Eye (tissue), 1 donor: ENCODE measurements at regions not wholly inside any gene's neighbourhood (a gene's known extent, or its start where the extent isn't known, plus 50 kb on each side); places are given as distances from the start of the nearest gene placed in this dataset.

Experiments
- DNase-seq: peaks from one replicate; pipeline ENCODE4 v3.0.0-alpha.2; 2015

DNA sequence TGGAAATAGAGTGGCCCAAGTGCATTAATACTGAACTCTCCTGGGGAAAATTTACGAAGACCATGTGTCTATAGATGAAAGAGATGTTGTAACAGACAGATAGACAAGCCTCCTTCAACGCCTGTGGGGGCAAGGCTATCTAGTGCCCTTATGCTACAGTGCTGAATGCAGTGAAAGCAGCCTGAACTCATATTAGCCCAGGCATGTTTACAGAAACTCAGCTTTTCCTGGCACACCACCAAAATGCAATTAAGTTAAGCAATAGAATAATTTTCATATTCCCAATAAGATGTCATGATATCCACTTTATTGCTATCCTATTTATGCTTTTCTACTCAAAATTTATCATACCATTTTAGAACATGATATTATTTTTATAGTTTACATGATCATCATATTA, 277.0 kb downstream of the DIRAS2 start:
- DNase-seq, result no peak

DNA sequence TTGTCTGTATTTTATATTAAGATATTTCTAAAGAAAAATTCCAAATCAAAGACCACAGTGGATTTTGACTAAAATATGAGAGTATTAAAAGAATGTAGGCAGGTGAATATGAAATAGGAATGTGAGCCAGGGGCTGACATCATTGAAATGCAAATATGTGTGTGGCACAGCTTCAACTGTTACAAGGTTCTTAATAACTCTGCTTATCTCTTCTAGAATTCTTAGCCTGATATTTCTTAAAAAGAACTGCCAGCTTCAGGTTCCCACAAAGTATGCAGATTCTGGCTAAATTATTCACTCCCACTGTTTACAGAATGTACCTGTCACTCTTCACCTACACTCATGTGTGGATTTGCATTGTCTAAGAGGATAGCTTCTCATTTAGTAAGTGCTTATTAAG, 274.4 kb downstream of the DIRAS2 start:
- no peak for DNase-seq

DNA sequence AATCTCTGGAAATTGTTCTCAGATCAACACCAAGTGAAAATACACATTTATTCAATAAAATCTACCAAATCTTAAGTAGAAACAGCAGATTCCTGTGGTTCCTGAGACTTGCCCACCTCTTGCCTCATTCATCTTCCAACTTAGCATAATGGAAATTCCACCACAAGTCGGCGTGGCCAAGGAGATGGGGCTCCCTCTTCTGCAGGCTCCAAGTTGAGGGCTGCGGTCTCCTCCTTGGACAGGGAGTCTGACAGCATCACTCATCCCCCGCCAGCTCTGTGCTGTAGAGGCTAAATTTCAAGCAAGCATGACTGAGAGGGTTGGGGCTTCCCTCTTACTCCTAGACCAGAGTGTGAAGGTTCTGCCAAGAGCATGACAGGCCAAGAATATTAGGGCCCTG, 273.7 kb downstream of the DIRAS2 start:
- no peak for DNase-seq

DNA sequence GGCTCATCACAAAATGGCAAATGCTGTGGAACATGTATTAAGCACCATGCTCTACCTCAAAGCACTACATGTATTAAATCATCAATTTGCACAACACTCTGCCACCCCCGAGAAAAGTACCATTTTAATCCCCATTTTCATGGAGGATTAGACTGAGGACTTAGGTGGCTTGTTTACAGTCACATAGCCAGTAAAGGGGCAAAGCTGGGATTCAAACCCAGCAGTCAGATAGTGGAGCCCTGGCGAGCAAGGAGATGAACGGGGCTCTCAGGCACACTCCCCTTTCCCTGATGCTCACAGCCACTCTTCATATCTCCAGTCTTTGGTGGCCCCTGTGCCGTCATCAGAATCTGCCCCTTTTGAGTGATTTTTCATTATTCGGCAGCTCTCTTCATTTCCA, 262.9 kb downstream of the DIRAS2 start:
- DNase-seq, result no peak

DNA sequence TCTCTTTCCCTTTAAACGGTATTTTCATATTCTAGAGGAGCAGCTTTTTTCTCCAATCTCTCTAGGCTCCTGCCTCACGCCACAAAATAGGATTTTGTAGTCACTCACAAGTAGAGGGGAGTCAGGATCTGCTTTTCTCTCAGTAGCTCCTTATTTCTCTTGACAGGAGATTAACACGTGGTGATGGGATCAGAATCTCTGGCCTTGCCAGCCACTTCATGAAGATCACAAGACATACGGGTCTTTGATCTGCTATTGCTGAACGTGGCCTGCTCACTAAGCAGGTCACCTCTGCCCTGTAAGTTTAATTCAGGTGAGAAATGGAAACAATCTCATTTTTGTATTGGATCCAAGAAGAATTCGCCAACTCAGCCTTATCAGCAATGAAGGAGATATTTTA, 257.5 kb downstream of the DIRAS2 start:
- no peak for DNase-seq

DNA sequence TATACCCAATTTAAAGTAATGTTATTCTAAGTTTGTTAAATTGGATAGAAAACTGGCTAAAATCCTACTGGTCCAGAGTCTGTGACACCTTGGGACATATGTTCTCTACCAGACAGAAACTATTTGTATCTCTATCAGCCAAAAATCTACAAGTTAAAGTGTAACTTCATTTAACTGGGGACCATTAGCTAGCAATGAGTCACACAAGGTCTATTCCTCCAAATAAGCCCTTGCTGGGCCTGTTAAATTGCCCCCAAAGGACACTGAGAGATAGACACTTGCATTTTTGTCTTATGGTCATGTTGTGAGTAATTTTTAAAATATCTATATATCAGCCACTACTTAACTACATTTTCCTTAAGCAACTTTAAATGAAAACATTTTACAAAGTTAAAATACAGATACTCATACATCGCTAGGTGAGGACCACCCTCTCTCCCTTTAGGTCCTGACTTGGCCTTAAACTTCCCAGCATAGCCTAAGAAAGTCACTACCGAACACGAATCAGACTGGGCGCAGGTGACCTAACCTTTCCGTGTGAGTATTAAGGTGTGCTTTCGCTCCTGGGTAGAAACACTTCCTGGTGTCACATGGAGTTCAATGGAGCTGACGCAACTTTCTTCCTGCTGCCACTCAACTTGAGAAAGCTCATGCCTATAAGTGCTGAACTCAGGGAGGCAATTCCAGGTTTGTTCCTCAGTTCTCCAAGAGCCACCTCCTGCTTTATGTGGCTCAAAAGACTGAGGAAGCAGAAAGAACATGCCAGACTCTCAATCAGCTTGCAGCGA, 249.1 kb downstream of the DIRAS2 start:
- DNase-seq, result no peak

DNA sequence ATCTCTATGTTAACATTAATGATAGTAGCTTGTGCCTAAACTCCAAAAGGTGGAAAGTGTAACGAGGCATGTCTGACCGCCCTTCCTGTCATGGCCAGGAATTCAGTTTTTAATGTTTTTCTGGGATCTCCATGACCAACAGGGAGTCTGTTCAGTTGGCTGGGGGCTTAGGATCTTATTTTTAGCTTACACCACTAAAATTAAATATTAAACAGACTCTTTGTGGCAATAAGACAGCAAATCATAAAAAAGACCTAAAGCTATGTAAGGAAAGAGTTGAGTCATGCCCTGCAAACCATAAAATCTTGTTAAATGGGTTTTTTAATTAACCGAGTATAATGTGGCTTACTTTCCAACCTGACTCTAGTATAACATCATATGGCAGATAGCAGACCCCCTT, 247.8 kb downstream of the DIRAS2 start:
- DNase-seq, result no peak

DNA sequence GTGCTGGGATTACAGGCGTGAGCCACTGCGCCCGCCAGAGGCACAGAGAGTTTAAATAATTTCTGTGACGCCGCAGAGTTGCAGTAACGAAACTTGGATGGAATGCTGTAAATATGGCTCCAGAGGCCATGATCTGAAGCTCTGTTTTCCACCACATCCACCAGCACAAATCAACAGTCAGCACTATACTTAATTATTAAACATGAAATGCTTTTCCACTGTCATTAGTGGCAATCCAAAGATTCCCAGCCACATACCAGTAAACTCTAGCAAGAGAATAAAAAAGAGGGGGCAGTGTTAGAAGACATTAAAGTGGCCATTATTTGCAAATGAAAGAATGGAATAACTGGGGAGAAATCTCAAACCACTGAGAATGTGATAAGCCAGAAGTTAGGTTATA, 242.5 kb downstream of the DIRAS2 start:
- DNase-seq, result no peak

DNA sequence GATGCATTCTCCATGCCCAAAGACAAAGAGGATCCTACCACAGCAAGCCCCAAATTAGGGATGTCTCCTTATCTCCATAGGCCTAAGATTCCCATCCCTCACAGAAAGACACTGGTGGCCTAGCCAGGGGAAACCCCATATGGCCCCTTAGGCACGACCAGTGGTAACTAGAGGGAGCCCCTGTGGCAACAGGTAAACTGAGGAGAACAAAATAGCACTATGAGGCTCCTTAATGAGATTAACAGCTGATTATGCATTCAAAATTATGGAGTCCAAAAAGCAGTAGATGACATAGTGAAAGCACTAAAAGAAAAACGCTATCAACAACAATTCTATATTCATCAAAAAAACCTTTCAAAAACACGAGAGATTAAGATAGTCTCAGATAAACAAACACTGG, 234.0 kb downstream of the DIRAS2 start:
- no peak for DNase-seq

DNA sequence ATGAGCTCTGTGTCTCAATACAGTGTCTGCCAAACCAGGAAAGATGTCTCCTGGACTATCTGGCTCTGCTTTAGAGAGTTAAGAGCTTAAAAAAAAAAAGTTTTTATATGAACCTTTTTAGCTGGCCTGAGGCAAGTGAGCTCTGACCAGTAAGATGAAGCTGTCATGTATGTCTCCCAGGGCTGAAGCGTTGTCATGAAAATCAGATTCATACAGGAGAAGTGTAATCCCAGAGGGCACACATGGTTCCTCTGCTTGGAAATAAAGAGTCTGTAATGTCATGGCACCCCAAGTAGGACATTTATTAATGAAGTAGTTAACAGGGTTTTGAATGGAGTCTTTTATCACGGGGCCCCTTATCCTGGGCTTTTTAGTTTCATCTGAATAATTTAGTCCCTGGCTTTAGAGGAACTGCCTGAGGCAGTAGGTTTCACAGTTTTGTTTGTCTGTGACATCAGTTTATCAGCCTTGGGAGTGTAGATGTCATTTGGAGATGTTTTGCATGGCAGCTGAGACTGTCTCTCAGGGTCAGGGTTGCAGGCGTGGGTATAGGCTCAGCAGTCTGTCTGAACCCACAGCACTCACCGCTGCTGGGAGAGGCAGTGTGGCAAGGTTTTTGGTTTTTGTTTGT, 223.3 kb downstream of the DIRAS2 start:
- DNase-seq, result peak; percentile 82

DNA sequence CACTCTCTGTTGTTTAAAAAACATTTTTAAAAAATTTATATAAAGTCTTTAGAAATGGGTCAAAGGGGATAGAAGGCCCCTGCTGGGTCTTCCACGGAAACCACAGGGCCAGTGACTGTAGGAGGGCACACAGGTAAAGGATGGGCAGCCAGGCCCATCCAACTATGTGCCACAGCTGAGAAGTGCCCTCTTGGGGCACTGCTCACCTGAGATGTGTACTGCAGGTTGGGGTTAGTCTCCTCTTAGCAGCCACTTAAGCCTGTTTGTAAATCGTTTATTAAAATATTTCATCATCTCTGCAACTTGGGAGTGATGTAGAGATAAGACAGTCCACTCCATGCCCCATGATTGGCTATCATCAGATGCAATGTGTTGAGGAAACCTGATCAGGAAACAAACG, 222.4 kb downstream of the DIRAS2 start:
- no peak for DNase-seq

DNA sequence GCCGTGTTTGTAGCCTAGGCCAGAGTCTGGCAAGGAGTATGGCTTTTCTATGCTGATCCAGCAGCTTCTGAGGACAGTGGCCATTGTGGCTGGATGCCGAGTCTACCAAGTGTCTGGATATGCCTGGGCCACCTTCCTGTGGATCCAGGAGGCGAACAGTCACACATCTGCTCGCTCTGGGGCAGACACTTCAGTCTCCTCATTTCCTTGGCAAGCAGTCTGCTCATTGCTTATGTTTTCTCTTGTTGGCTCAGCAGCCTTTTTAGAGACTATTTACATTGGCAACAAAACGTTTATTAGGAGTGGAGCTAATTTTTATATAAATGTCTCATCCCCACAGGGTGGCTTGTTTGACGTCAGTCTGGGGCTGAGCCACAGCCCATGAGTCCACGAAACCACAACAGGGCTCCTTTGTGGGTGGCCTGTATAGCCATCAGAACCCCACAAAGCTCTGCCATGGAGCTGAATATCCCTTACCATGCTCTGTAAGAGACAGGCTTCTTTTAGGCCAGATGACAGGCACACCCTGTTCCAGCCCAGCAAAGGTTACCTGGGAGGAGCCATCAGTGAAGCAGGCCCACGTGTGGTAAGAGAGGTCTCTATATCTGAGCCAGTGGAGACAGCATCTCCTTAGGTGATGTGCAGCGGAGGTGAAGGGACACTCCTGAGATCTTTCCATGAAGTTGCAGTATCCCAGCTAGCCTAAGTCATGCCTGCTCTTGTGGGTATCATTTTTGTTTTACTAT, 221.7 kb downstream of the DIRAS2 start:
- no peak for DNase-seq

DNA sequence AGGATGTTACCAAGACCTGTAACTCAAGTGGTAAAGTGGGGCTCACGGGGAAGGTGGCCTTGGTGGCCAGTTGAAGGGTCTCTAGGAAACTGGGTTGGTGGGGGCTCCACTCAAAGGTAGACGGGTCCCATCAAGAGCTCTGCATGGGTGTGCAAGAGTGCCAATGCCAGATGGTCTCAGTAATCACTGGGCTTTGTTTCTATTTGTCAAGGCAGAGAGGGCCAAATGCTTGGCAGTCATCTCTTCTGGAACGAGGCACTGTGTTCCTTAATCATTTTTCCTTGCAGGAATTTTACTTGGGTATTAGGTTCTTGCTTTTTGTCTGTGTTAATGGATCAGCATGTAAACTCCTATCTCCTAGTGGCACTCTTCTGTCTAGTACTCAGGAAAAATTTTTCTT, 220.8 kb downstream of the DIRAS2 start:
- no peak for DNase-seq

DNA sequence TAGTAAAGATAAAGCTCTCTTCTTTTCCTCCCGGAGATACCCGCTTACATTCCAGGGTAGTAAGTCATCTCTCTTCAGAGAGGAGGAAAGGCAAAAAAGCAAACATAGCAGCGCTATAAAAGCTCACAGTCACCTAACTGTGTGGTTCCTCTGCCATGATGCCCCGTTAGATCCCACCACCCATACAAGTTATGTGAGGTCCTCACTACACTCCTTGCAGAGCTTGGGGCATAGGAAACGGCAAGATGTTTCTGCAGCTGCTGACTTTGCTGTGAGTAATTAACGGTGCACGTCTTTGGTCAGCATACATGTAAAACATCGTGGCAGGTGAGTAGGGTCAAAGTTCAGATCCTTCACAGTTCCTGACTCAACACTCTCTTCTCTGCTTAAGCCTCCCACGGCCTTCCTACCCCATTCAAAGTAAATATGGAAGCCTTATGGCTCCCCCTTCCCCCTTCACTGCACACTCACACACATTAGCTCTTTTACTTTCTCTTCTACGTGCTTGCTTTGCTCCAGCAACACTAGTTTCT, 218.9 kb downstream of the DIRAS2 start:
- no peak for DNase-seq

DNA sequence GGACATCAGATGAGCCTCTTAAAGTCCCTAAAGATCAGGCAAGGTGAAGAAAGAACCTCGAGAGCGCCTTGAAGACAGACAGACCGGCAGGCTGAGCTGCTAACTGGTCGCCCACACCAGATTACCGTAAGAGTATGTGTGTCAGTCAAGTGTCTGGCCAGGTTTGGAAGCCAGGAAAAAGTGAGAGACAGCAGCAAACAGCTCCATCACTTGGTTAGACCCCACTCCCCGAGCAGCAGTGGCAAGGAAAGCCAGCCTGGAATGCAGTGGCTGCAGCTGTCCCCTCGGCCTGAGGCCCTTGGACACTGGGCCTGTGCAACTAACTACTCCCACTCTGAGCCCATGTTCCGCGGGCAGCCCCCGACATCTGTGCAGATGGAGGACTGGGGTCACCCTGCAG, 214.1 kb downstream of the DIRAS2 start:
- no peak for DNase-seq

DNA sequence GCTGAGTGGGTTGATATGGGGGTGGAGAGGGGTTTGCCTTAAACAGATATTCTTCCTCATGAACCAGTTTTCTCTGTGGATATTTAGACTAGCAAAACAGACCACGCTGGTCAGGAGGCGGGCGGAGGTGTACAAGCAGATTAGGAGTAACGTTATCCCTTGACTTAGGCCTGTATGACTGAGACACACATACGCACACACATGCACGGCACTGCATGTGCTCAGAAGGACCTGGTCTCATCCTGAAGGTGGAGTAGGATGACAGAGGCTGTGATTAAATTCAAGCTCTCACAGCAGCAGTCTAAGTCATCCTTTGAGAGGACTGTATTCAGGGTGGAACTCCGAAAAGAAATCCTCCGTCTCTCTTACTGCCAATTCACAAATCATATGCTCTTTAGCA, 209.7 kb downstream of the DIRAS2 start:
- no peak for DNase-seq

DNA sequence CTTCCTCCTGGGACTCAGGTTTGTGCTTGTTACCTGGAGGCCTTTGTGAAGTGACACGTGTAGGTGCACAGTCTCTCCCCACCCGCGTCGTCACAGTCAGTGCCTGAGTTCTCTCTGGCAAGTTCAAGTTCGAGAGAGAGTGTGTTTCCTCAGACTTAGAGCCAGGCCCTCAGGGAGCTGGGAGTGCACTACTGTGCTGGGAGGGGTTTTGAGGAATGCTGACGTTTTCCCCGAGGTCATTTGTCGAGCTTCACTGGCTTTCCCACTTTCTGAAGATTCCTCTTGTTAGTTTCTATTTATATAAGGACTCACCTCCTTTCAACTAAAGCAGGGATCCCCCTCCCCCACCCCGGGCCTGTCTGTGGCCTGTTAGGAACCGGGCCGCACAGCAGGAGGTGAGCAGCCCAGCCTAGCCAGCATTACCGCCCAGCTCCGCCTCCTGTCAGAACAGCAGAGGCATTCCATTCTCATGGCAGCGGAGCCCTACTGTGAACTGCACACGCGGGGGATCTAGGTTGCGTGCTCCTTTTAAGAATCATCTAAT, 209.2 kb downstream of the DIRAS2 start:
- DNase-seq, result peak; percentile 94

DNA sequence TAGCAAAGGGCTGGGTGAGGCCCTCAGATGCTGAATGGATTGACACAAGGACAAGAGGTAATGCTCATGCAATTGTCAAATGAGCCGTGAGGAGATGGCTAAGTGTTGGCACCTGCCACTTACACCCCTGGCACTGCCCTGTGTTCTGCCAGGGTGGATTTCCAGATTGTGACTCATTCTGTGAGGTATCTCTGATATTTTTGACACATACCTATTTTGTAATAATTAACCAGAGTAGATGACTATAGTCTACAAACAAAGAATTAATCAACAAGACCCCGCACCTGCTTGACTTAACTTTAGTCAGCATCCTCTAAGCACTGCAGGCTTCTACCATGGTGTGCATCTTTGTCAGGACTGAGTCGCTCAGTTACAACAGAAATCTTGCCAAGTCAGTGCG, 200.8 kb downstream of the DIRAS2 start:
- no peak for DNase-seq

DNA sequence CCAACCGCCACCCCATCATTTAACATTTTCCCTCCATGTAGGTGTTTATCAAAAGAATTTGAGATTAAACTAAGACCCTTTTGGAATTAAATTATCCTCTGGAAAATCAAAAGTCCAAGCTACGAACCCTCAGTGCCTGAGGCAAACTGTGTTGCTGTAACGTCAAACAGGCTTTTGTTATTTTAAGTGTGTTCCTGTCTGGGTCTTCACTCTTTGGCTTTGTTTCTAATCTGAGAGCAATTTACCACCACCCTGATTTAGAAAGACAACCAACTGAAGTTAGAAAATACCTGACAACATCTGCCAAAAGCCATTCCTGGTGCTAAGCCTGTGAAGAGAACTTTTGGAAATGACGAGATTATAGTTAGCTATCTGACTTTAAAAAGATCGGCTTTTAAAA, 199.9 kb downstream of the DIRAS2 start:
- DNase-seq, result no peak

DNA sequence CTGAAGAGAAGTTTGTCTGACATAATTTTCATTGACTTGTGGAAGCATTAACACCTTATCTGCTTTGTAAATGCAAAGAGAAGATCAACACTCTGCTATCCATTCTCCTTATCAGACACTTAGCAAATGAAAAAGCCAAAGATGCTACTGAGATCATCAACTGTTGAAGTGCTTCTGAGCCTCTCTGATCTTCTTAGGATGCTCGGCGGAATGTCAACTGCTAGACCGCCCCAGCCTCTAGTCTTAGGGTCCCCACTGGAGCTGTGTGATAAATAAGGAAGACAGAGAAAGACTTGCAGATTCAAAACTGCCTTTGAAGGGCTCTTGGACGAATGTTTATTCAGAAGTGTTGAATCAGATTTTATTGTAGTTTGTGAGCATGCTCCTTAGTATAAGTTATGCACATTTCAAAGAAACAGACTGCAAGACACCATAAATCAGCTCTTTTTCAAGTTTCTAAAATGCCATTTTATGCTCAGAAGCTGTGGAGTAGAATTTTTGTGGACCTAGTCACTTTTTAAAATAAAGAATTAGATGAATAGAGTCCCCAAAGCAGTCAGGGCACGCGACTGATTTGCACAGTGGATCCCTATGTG, 197.9 kb downstream of the DIRAS2 start:
- DNase-seq, result no peak

DNA sequence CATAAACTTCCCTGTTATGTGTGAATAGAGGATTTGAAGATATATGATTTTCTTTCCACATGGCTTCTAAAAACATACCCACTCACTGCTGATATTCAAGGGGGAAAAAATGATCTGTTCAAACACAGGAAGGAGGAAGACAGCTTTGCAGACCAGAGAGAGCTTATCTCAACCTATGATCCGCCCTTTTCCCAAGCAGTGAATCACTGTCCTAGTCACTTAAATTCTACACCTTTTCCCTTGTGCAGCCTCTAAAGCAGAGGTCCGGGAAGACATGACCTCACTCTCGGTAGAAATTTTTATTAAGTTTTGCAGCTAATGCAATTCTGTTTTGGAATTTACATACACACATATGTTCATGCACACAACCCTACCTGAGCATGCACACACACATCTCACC, 197.2 kb downstream of the DIRAS2 start:
- no peak for DNase-seq

DNA sequence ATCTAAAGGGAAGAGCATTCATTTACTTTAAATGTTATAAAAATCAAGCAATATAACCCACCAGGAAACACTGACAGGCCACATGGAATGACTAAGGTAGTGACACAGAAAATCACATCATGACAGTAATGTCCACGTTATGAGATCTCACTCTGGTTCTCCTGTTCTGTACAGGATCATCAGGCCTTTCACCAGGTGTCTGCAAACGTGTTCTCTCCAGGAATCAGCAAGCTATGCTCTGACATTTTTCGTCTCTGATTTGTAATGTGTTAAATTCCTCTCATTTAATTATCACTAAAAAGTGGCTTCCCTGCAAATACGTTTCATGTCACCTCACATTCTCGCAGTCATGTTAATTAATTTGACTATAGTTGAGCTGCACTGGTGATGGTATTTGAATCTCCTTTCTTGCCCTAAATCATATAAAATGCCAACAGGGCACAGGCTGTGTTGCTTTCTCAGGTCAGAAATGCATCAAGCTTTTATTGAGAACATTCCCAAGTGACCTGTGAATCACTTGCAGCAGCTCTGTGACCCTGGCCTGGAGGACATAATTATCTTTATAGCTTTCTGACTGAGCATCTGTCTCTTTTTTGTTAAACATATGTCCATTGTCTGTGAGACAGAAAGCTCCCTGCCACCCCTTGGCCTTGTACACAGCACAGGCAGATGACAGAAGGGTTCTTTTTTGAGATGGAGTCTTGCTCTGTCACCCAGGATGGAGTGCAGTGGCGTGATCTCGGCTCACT, 196.2 kb downstream of the DIRAS2 start:
- DNase-seq, result peak; percentile 66
